HEK293 (cell line): ENCODE measurements at regions not wholly inside any gene's neighbourhood (a gene's known extent, or its start where the extent isn't known, plus 50 kb on each side); places are given as distances from the start of the nearest gene placed in this dataset.

Source experiments
- CTCF ChIP-seq: fragments of 450-650 bp; formaldehyde crosslinking; IDR thresholded peaks from 2 replicates; pipeline ENCODE4 v1.5.1; 2016; ENCODE audit warnings: missing biosample characterization, missing genetic modification characterization
- ZNF639 ChIP-seq: fragments of 450-650 bp; formaldehyde crosslinking; IDR thresholded peaks from 2 replicates; pipeline ENCODE4 v1.5.1; 2016; ENCODE audit warnings: missing biosample characterization, missing genetic modification characterization
- ZSCAN5A ChIP-seq: fragments of 450-650 bp; formaldehyde crosslinking; IDR thresholded peaks from 2 replicates; pipeline ENCODE4 v1.5.1; 2016; ENCODE audit warnings: missing biosample characterization, missing genetic modification characterization

GRCh38 chr3:40817017-40817416, 292.3 kb downstream of the ZNF621 start:
- no peak for TF ChIP-seq ZSCAN5A (tag by site-specific recombination)
- no peak for TF ChIP-seq ZNF639 (tag by site-specific recombination)
- TF ChIP-seq CTCF (tag by site-specific recombination), result no peak
